SK-N-SH treated with all-trans-retinoic acid at 6 μM for 48 hours (cell line): ENCODE measurements at regions not wholly inside any gene's neighbourhood (a gene's known extent, or its start where the extent isn't known, plus 50 kb on each side); places are given as distances from the start of the nearest gene placed in this dataset.

Experiments used
- ISL1 ChIP-seq: fragments of 250-450 bp; sonication (Bioruptor Pico); IDR thresholded peaks from 2 replicates; pipeline ENCODE4 v2.1.2; 2022; ENCODE audit warnings: mild to moderate bottlenecking, moderate library complexity
- ZFP30 ChIP-seq: fragments of 450-650 bp; formaldehyde crosslinking; IDR thresholded peaks from 2 replicates; pipeline ENCODE4 v1.5.0; 2022; ENCODE audit warnings: mild to moderate bottlenecking, moderate library complexity

GRCh38 chr15:38012894-38013293 lies 78.5 kb downstream of the TMCO5A start:
- TF ChIP-seq ZFP30 (CRISPR knock-in tag) = no peak
- no peak for TF ChIP-seq ISL1 (CRISPR knock-in tag)
